ENCODE measurements at regions not wholly inside any gene's neighbourhood (a gene's known extent, or its start where the extent isn't known, plus 50 kb on each side); places are given as distances from the start of the nearest gene placed in this dataset.

- TF ChIP-seq CTCF (IDR thresholded peaks at IDR 0.05) (no peak), POLR2A (IDR thresholded peaks at IDR 0.05) (no peak)
These were observed 203.1 kb downstream of the AASDH start for GRCh38 chr4:56184214-56184613.

Measured in uterus (tissue), 2 donors.